PFSK-1 (cell line): ENCODE measurements at regions not wholly inside any gene's neighbourhood (a gene's known extent, or its start where the extent isn't known, plus 50 kb on each side); places are given as distances from the start of the nearest gene placed in this dataset.

ENCODE experiments used
- POLR2AphosphoS5 ChIP-seq: IDR thresholded peaks from 2 replicates; pipeline ENCODE4 v1.6.1; 2012; ENCODE audit warnings: low read depth, mild to moderate bottlenecking, control low read depth, low read length, moderate library complexity
- REST ChIP-seq, 2 experiments: IDR thresholded peaks; 2 replicates each; pipeline versions ENCODE4 v1.6.1 to v1.8.0; 2011 to 2012; ENCODE audit warnings: low read depth in 2 of 2, low read length in 2 of 2, control low read depth in 1 of 2, inconsistent platforms in 1 of 2, mild to moderate bottlenecking in 1 of 2, moderate library complexity in 1 of 2; ENCODE audit not compliant: insufficient read depth in 1 of 2
- SIN3A ChIP-seq: IDR thresholded peaks from 2 replicates; pipeline ENCODE4 v1.6.1; 2012; ENCODE audit warnings: mild to moderate bottlenecking, low read length, moderate library complexity, borderline replicate concordance; ENCODE audit not compliant: insufficient read depth
- TAF1 ChIP-seq: IDR thresholded peaks from 2 replicates; pipeline ENCODE4 v1.6.1; 2012; ENCODE audit warnings: low read length, control low read depth, borderline replicate concordance; ENCODE audit not compliant: insufficient read depth

- TF ChIP-seq POLR2AphosphoS5, result no peak
- TF ChIP-seq TAF1, result no peak
- no peak for TF ChIP-seq SIN3A
- no peak for TF ChIP-seq REST (IDR thresholded peaks at IDR 0.05; ENCODE audit: insufficient read depth in 1 of 2, low read depth in 2 of 2, low read length in 2 of 2)
These were observed 170.6 kb upstream of the GRB10 start for GRCh38 chr7:50953303-50953702.
